Stimulated activated CD4-positive, alpha-beta T cell treated with anti-CD3 and anti-CD28 coated beads, Interleukin-12 subunit alpha, Interleukin-12 subunit beta, amount 100 ng/mL, for 4 hours (primary cell): ENCODE measurements at regions not wholly inside any gene's neighbourhood (a gene's known extent, or its start where the extent isn't known, plus 50 kb on each side); places are given as distances from the start of the nearest gene placed in this dataset.

ENCODE experiments used
- DNase-seq: peaks from one replicate; pipeline ENCODE4 v3.0.0-alpha.2; 2020

GRCh38 chr9:20291201-20291600, 331.1 kb downstream of the MLLT3 start:
- no peak for DNase-seq

- DNase-seq, result no peak
Observed at GRCh38 chr9:20290257-20290656, 332.0 kb downstream of the MLLT3 start.

- DNase-seq, result no peak
Observed at GRCh38 chr9:20289423-20290010, 332.8 kb downstream of the MLLT3 start.

- no peak for DNase-seq
Observed at GRCh38 chr9:20286969-20287368, 335.3 kb downstream of the MLLT3 start.

GRCh38 chr9:20286154-20286700, 336.1 kb downstream of the MLLT3 start:
- DNase-seq, result no peak

GRCh38 chr9:20284601-20285289, 337.6 kb downstream of the MLLT3 start:
- DNase-seq, result no peak

GRCh38 chr9:20280330-20280729, 342.0 kb downstream of the MLLT3 start:
- no peak for DNase-seq

- no peak for DNase-seq
Observed at GRCh38 chr9:20276762-20277161, 345.5 kb downstream of the MLLT3 start.

- DNase-seq, result no peak
Observed at GRCh38 chr9:20271723-20272122, 350.6 kb downstream of the MLLT3 start.

GRCh38 chr9:20271096-20271495, 351.2 kb downstream of the MLLT3 start:
- no peak for DNase-seq

GRCh38 chr9:20270161-20270560, 352.1 kb downstream of the MLLT3 start:
- no peak for DNase-seq

- DNase-seq, result no peak
Observed at GRCh38 chr9:20269620-20270019, 352.7 kb downstream of the MLLT3 start.

- no peak for DNase-seq
Observed at GRCh38 chr9:20264896-20265295, 357.4 kb downstream of the MLLT3 start.

- no peak for DNase-seq
Observed at GRCh38 chr9:20262611-20263010, 359.7 kb downstream of the MLLT3 start.

GRCh38 chr9:20256284-20256948, 365.9 kb downstream of the MLLT3 start:
- DNase-seq, result no peak

GRCh38 chr9:20255052-20255451, 367.2 kb downstream of the MLLT3 start:
- no peak for DNase-seq

GRCh38 chr9:20253635-20254034, 368.7 kb downstream of the MLLT3 start:
- DNase-seq, result no peak

GRCh38 chr9:20252778-20253177, 369.5 kb downstream of the MLLT3 start:
- DNase-seq, result no peak

GRCh38 chr9:20250791-20251190, 371.5 kb downstream of the MLLT3 start:
- no peak for DNase-seq

- no peak for DNase-seq
Observed at GRCh38 chr9:20244271-20244670, 378.0 kb downstream of the MLLT3 start.

GRCh38 chr9:20243841-20244240, 378.5 kb downstream of the MLLT3 start:
- DNase-seq, result no peak

GRCh38 chr9:20242510-20243189, 379.6 kb downstream of the MLLT3 start:
- no peak for DNase-seq

GRCh38 chr9:20240498-20240897, 381.8 kb downstream of the MLLT3 start:
- no peak for DNase-seq

- no peak for DNase-seq
Observed at GRCh38 chr9:20238921-20239320, 383.4 kb downstream of the MLLT3 start.
